HEK293T (cell line): ENCODE measurements at regions not wholly inside any gene's neighbourhood (a gene's known extent, or its start where the extent isn't known, plus 50 kb on each side); places are given as distances from the start of the nearest gene placed in this dataset.

Experiments
- BHLHE40 ChIP-seq: fragments of 450-650 bp; IDR thresholded peaks from 2 replicates; pipeline ENCODE4 v1.6.1; 2016; ENCODE audit warnings: mild to moderate bottlenecking, moderate library complexity, borderline replicate concordance
- ELF4 ChIP-seq: fragments of 450-650 bp; IDR thresholded peaks from 2 replicates; pipeline ENCODE4 v1.6.1; 2017; ENCODE audit warnings: antibody characterized with exemption
- FOXA1 ChIP-seq: fragments of 450-650 bp; IDR thresholded peaks from 2 replicates; pipeline ENCODE4 v1.6.1; 2016; ENCODE audit warnings: mild to moderate bottlenecking
- FOXK2 ChIP-seq: fragments of 450-650 bp; IDR thresholded peaks from 2 replicates; pipeline ENCODE4 v1.6.1; 2016; ENCODE audit warnings: mild to moderate bottlenecking
- FOXM1 ChIP-seq: fragments of 450-650 bp; IDR thresholded peaks from 2 replicates; pipeline ENCODE4 v1.6.1; 2017; ENCODE audit warnings: mild to moderate bottlenecking, borderline replicate concordance
- HDGF ChIP-seq: fragments of 450-650 bp; IDR thresholded peaks from 2 replicates; pipeline ENCODE4 v1.6.1; 2017; ENCODE audit warnings: antibody characterized with exemption, borderline replicate concordance
- L3MBTL2 ChIP-seq: fragments of 450-650 bp; conservative IDR thresholded peaks from 2 replicates; pipeline ENCODE4 v1.6.1; 2016; ENCODE audit warnings: mild to moderate bottlenecking
- LEF1 ChIP-seq: fragments of 450-650 bp; IDR thresholded peaks from 2 replicates; pipeline ENCODE4 v1.6.1; 2017; ENCODE audit warnings: mild to moderate bottlenecking, borderline replicate concordance
- NFRKB ChIP-seq: fragments of 450-650 bp; IDR thresholded peaks from 2 replicates; pipeline ENCODE4 v1.6.1; 2016; ENCODE audit warnings: mild to moderate bottlenecking, moderate library complexity
- SP1 ChIP-seq: fragments of 450-650 bp; IDR thresholded peaks from 2 replicates; pipeline ENCODE4 v1.6.1; 2017
- TARDBP ChIP-seq: fragments of 450-650 bp; IDR thresholded peaks from 2 replicates; pipeline ENCODE4 v1.6.1; 2016
- ZNF384 ChIP-seq: fragments of 450-650 bp; IDR thresholded peaks from 2 replicates; pipeline ENCODE4 v1.6.1; 2016
- TF ChIP-seq, protein P1 (sequence below): fragments of 450-650 bp; IDR thresholded peaks from 2 replicates; pipeline ENCODE4 v1.6.1; 2016

DNA sequence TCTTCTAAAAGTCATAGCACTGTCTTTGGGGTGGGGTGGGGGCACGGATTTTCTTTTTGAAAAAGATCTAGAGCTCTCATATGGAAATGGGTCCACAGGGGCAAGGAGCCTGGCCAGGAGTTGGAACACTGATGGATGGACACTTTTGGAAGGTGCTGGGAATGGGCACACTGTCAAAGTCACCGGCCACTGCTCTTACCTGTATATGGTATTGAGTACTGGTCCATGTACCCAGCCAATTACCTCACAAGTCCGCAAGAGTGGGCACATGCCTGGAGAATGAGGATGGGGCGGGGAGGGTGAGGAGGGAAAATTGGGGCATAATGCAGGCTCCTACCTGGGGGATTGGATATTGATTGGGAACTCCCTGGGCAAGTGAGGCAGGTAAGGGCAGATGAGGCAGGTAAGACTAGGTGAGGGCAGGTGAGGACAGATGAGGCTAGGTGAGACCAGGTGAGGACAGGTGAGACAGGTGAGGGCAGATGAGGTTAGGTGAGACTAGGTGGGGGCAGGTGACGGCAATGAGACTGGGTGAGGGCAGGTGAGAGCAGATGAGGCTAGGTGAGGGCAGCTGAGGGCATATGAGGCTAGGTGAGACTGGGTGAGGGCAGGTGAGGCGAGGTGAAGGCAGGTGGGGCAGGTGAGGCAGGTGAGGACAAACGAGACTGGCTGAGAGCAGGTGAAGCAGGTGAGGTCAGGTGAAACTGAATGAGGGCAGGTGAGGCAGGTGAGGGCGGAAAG, 167.9 kb downstream of the NRN1 start:
- TF ChIP-seq SP1 = no peak
- no peak for TF ChIP-seq FOXM1
- TF ChIP-seq FOXK2 = no peak
- no peak for TF ChIP-seq FOXA1
- TF ChIP-seq, protein P1, sequence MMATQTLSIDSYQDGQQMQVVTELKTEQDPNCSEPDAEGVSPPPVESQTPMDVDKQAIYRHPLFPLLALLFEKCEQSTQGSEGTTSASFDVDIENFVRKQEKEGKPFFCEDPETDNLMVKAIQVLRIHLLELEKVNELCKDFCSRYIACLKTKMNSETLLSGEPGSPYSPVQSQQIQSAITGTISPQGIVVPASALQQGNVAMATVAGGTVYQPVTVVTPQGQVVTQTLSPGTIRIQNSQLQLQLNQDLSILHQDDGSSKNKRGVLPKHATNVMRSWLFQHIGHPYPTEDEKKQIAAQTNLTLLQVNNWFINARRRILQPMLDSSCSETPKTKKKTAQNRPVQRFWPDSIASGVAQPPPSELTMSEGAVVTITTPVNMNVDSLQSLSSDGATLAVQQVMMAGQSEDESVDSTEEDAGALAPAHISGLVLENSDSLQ = no peak
- TF ChIP-seq BHLHE40 = no peak
- no peak for TF ChIP-seq ELF4
- TF ChIP-seq HDGF = no peak
- no peak for TF ChIP-seq NFRKB
- no peak for TF ChIP-seq LEF1
- no peak for TF ChIP-seq ZNF384
- no peak for TF ChIP-seq TARDBP
- no peak for TF ChIP-seq L3MBTL2
